ENCODE measurements at regions not wholly inside any gene's neighbourhood (a gene's known extent, or its start where the extent isn't known, plus 50 kb on each side); places are given as distances from the start of the nearest gene placed in this dataset.

GRCh38 chr1:22385537-22385936, 66.1 kb upstream of the ZBTB40 start:
- no peaks in the 10 kb centered on the region for H3K9me3 ChIP-seq (ENCODE audit: control insufficient read depth, low read length)
- no peak overlapping the region for H2AFZ ChIP-seq (ENCODE audit: low read depth, low read length)
- H3K27ac ChIP-seq (ENCODE audit: low read length, poor library complexity, severe bottlenecking), result no peak overlapping the region
- peaks cover 3% of the 10 kb centered on the region for H3K4me1 ChIP-seq (ENCODE audit: control insufficient read depth, insufficient read depth, low read depth, low read length)
- no peak overlapping the region for H3K4ac ChIP-seq (ENCODE audit: low read depth in 1 of 2, low read length in 2 of 2)
- H2BK12ac ChIP-seq (ENCODE audit: low read length in 2 of 2), result no peak overlapping the region
- H3K36me3 ChIP-seq (ENCODE audit: control insufficient read depth in 1 of 2, insufficient read depth in 2 of 2, low read depth in 1 of 2, low read length in 2 of 2), result no peaks in the 10 kb centered on the region
- no peak for DNase-seq
- H2BK5ac ChIP-seq (ENCODE audit: low read depth, low read length, poor library complexity, severe bottlenecking), result no peak overlapping the region
- H3K27me3 ChIP-seq (ENCODE audit: control insufficient read depth in 1 of 2, insufficient read depth in 1 of 2, low read length in 2 of 2), result peaks cover 3 to 59% of the 10 kb centered on the region in 2 experiments
- H3K14ac ChIP-seq (ENCODE audit: low read length in 2 of 2), result peak overlapping the region in 1 of 2 experiments; percentile 50
- no peak overlapping the region for H4K8ac ChIP-seq (ENCODE audit: low read length)
- 87% methylated on average over 4 of the region's 4 CpGs for WGBS
- no peak overlapping the region for H2AK5ac ChIP-seq (ENCODE audit: low read length, severe bottlenecking)
- H3K18ac ChIP-seq (ENCODE audit: low read depth in 1 of 2, low read length in 2 of 2), result peak overlapping the region in 1 of 2 experiments; percentile 8
- no peak overlapping the region for H3K23ac ChIP-seq (ENCODE audit: low read length in 2 of 2)
- no peak overlapping the region for H3K4me2 ChIP-seq (ENCODE audit: low read length, poor library complexity, severe bottlenecking)
- no peak overlapping the region for H4K91ac ChIP-seq (ENCODE audit: low read length)
- H3K79me1 ChIP-seq (replicated peaks; ENCODE audit: low read length, poor library complexity, severe bottlenecking), result no peaks in the 10 kb centered on the region
- H3K9ac ChIP-seq (ENCODE audit: low read length), result no peak overlapping the region
- no peak overlapping the region for H3K4me3 ChIP-seq (ENCODE audit: insufficient read depth in 1 of 2, low read depth in 1 of 2, low read length in 2 of 2)
- H2BK120ac ChIP-seq (ENCODE audit: low read depth, low read length), result no peak overlapping the region
- H2BK15ac ChIP-seq (ENCODE audit: low read depth, poor library complexity, severe bottlenecking), result no peak overlapping the region

- 80% methylated on average over 3 of the region's 3 CpGs for WGBS
- H2AK5ac ChIP-seq (ENCODE audit: low read length, severe bottlenecking), result no peak overlapping the region
- H3K79me1 ChIP-seq (replicated peaks; ENCODE audit: low read length, poor library complexity, severe bottlenecking), result no peaks in the 10 kb centered on the region
- peaks cover 13 to 66% of the 10 kb centered on the region in 2 experiments for H3K27me3 ChIP-seq (ENCODE audit: control insufficient read depth in 1 of 2, insufficient read depth in 1 of 2, low read length in 2 of 2)
- no peaks in the 10 kb centered on the region for H3K9me3 ChIP-seq (ENCODE audit: control insufficient read depth, low read length)
- H2BK12ac ChIP-seq (ENCODE audit: low read length in 2 of 2), result no peak overlapping the region
- no peak overlapping the region for H3K27ac ChIP-seq (ENCODE audit: low read length, poor library complexity, severe bottlenecking)
- no peak overlapping the region for H2AFZ ChIP-seq (ENCODE audit: low read depth, low read length)
- H3K4me1 ChIP-seq (ENCODE audit: control insufficient read depth, insufficient read depth, low read depth, low read length), result peaks cover 2% of the 10 kb centered on the region
- H3K23ac ChIP-seq (ENCODE audit: low read length in 2 of 2), result peak overlapping the region in 1 of 2 experiments; percentile 53
- H3K9ac ChIP-seq (ENCODE audit: low read length), result no peak overlapping the region
- H4K8ac ChIP-seq (ENCODE audit: low read length), result no peak overlapping the region
- DNase-seq, result no peak
- no peak overlapping the region for H4K91ac ChIP-seq (ENCODE audit: low read length)
- H3K4me2 ChIP-seq (ENCODE audit: low read length, poor library complexity, severe bottlenecking), result no peak overlapping the region
- no peak overlapping the region for H2BK120ac ChIP-seq (ENCODE audit: low read depth, low read length)
- no peak overlapping the region for H3K4ac ChIP-seq (ENCODE audit: low read depth in 1 of 2, low read length in 2 of 2)
- H2BK5ac ChIP-seq (ENCODE audit: low read depth, low read length, poor library complexity, severe bottlenecking), result no peak overlapping the region
- no peak overlapping the region for H3K4me3 ChIP-seq (ENCODE audit: insufficient read depth in 1 of 2, low read depth in 1 of 2, low read length in 2 of 2)
- H2BK15ac ChIP-seq (ENCODE audit: low read depth, poor library complexity, severe bottlenecking), result no peak overlapping the region
- no peak overlapping the region for H3K14ac ChIP-seq (ENCODE audit: low read length in 2 of 2)
- no peak overlapping the region for H3K18ac ChIP-seq (ENCODE audit: low read depth in 1 of 2, low read length in 2 of 2)
- H3K36me3 ChIP-seq (ENCODE audit: control insufficient read depth in 1 of 2, insufficient read depth in 2 of 2, low read depth in 1 of 2, low read length in 2 of 2), result no peaks in the 10 kb centered on the region
These were observed 64.9 kb upstream of the ZBTB40 start for GRCh38 chr1:22386774-22387173.

- WGBS, result 76% methylated on average over 13 of the region's 13 CpGs
- no peak overlapping the region for H3K4me3 ChIP-seq (ENCODE audit: insufficient read depth in 1 of 2, low read depth in 1 of 2, low read length in 2 of 2)
- no peak overlapping the region for H4K91ac ChIP-seq (ENCODE audit: low read length)
- H2BK120ac ChIP-seq (ENCODE audit: low read depth, low read length), result no peak overlapping the region
- no peak overlapping the region for H2AK5ac ChIP-seq (ENCODE audit: low read length, severe bottlenecking)
- no peaks in the 10 kb centered on the region for H3K79me1 ChIP-seq (replicated peaks; ENCODE audit: low read length, poor library complexity, severe bottlenecking)
- H3K18ac ChIP-seq (ENCODE audit: low read depth in 1 of 2, low read length in 2 of 2), result no peak overlapping the region
- peak; percentile 42 for DNase-seq
- no peaks in the 10 kb centered on the region for H3K9me3 ChIP-seq (ENCODE audit: control insufficient read depth, low read length)
- no peak overlapping the region for H3K23ac ChIP-seq (ENCODE audit: low read length in 2 of 2)
- no peak overlapping the region for H2BK5ac ChIP-seq (ENCODE audit: low read depth, low read length, poor library complexity, severe bottlenecking)
- H2AFZ ChIP-seq (ENCODE audit: low read depth, low read length), result no peak overlapping the region
- H3K14ac ChIP-seq (ENCODE audit: low read length in 2 of 2), result no peak overlapping the region
- no peak overlapping the region for H3K27ac ChIP-seq (ENCODE audit: low read length, poor library complexity, severe bottlenecking)
- no peak overlapping the region for H2BK15ac ChIP-seq (ENCODE audit: low read depth, poor library complexity, severe bottlenecking)
- H3K27me3 ChIP-seq (ENCODE audit: control insufficient read depth in 1 of 2, insufficient read depth in 1 of 2, low read length in 2 of 2), result peaks cover 18 to 63% of the 10 kb centered on the region in 2 experiments
- H3K36me3 ChIP-seq (ENCODE audit: control insufficient read depth in 1 of 2, insufficient read depth in 2 of 2, low read depth in 1 of 2, low read length in 2 of 2), result no peaks in the 10 kb centered on the region
- peak overlapping the region; percentile 62 for H3K9ac ChIP-seq (ENCODE audit: low read length)
- no peak overlapping the region for H4K8ac ChIP-seq (ENCODE audit: low read length)
- H2BK12ac ChIP-seq (ENCODE audit: low read length in 2 of 2), result no peak overlapping the region
- no peak overlapping the region for H3K4me2 ChIP-seq (ENCODE audit: low read length, poor library complexity, severe bottlenecking)
- no peak overlapping the region for H3K4ac ChIP-seq (ENCODE audit: low read depth in 1 of 2, low read length in 2 of 2)
- peaks cover 2% of the 10 kb centered on the region for H3K4me1 ChIP-seq (ENCODE audit: control insufficient read depth, insufficient read depth, low read depth, low read length)
These were observed 63.6 kb upstream of the ZBTB40 start for GRCh38 chr1:22387919-22388580.

- H3K36me3 ChIP-seq (ENCODE audit: control insufficient read depth in 1 of 2, insufficient read depth in 2 of 2, low read depth in 1 of 2, low read length in 2 of 2), result no peaks in the 10 kb centered on the region
These were observed 62.8 kb upstream of the ZBTB40 start for GRCh38 chr1:22388671-22389450.

More at GRCh38 chr1:22388671-22389450, 62.8 kb upstream of the ZBTB40 start:
- 77% methylated on average over 16 of the region's 19 CpGs for WGBS
- H3K4me1 ChIP-seq (ENCODE audit: control insufficient read depth, insufficient read depth, low read depth, low read length), result peaks cover 2% of the 10 kb centered on the region
- no peak overlapping the region for H2BK120ac ChIP-seq (ENCODE audit: low read depth, low read length)
- no peaks in the 10 kb centered on the region for H3K79me1 ChIP-seq (replicated peaks; ENCODE audit: low read length, poor library complexity, severe bottlenecking)
- no peak overlapping the region for H2AFZ ChIP-seq (ENCODE audit: low read depth, low read length)
- peak overlapping the region; percentile 25 for H4K91ac ChIP-seq (ENCODE audit: low read length)
- no peak overlapping the region for H3K4me3 ChIP-seq (ENCODE audit: insufficient read depth in 1 of 2, low read depth in 1 of 2, low read length in 2 of 2)
- H3K4me2 ChIP-seq (ENCODE audit: low read length, poor library complexity, severe bottlenecking), result no peak overlapping the region
- no peak overlapping the region for H3K14ac ChIP-seq (ENCODE audit: low read length in 2 of 2)
- no peak overlapping the region for H3K23ac ChIP-seq (ENCODE audit: low read length in 2 of 2)
- H3K4ac ChIP-seq (ENCODE audit: low read depth in 1 of 2, low read length in 2 of 2), result no peak overlapping the region
- H2BK15ac ChIP-seq (ENCODE audit: low read depth, poor library complexity, severe bottlenecking), result no peak overlapping the region
- H2BK12ac ChIP-seq (ENCODE audit: low read length in 2 of 2), result no peak overlapping the region
- peak; percentile 53 for DNase-seq
- peak overlapping the region; percentile 62 for H3K9ac ChIP-seq (ENCODE audit: low read length)
- no peak overlapping the region for H4K8ac ChIP-seq (ENCODE audit: low read length)
- H3K27me3 ChIP-seq (ENCODE audit: control insufficient read depth in 1 of 2, insufficient read depth in 1 of 2, low read length in 2 of 2), result peaks cover 24 to 61% of the 10 kb centered on the region in 2 experiments
- H2BK5ac ChIP-seq (ENCODE audit: low read depth, low read length, poor library complexity, severe bottlenecking), result no peak overlapping the region
- no peak overlapping the region for H3K18ac ChIP-seq (ENCODE audit: low read depth in 1 of 2, low read length in 2 of 2)
- H3K9me3 ChIP-seq (ENCODE audit: control insufficient read depth, low read length), result no peaks in the 10 kb centered on the region
- H2AK5ac ChIP-seq (ENCODE audit: low read length, severe bottlenecking), result no peak overlapping the region
- H3K27ac ChIP-seq (ENCODE audit: low read length, poor library complexity, severe bottlenecking), result no peak overlapping the region

Data from mesenchymal stem cell (in vitro differentiated cells and primary cell).